T-helper 17 cell (primary cell): ENCODE measurements at regions not wholly inside any gene's neighbourhood (a gene's known extent, or its start where the extent isn't known, plus 50 kb on each side); places are given as distances from the start of the nearest gene placed in this dataset.

ENCODE experiments used
- ATAC-seq: fragments of 150-1000 bp; cut with Tn5 transposase; 2 replicates; pipeline ENCODE4 v1.10.0; 2021; ENCODE audit warnings: mild to moderate bottlenecking, moderate library complexity
- DNase-seq, 3 donors: peaks; one replicate each; pipeline versions ENCODE4 v3.0.0 to v3.0.0-alpha.2; 2020 to 2021
- H3K9me3 ChIP-seq: one replicate; pipeline ENCODE4 v1.7.0; 2013; ENCODE audit warnings: low read length, mild to moderate bottlenecking; ENCODE audit not compliant: control insufficient read depth, poor library complexity, severe bottlenecking
- H3K27ac Mint-ChIP-seq: one replicate; pipeline ENCODE4 v1.8.0; 2022; ENCODE audit warnings: mild to moderate bottlenecking, moderate library complexity, mixed read lengths
- H3K27me3 Mint-ChIP-seq: one replicate; pipeline ENCODE4 v1.8.0; 2022; ENCODE audit warnings: mixed read lengths
- H3K36me3 Mint-ChIP-seq: one replicate; pipeline ENCODE4 v1.8.0; 2022; ENCODE audit warnings: low read depth, mixed read lengths
- H3K4me1 Mint-ChIP-seq: one replicate; pipeline ENCODE4 v1.8.0; 2022; ENCODE audit warnings: mild to moderate bottlenecking, mixed read lengths
- H3K4me3 Mint-ChIP-seq: one replicate; pipeline ENCODE4 v1.8.0; 2022; ENCODE audit warnings: mild to moderate bottlenecking, moderate library complexity, mixed read lengths

DNA sequence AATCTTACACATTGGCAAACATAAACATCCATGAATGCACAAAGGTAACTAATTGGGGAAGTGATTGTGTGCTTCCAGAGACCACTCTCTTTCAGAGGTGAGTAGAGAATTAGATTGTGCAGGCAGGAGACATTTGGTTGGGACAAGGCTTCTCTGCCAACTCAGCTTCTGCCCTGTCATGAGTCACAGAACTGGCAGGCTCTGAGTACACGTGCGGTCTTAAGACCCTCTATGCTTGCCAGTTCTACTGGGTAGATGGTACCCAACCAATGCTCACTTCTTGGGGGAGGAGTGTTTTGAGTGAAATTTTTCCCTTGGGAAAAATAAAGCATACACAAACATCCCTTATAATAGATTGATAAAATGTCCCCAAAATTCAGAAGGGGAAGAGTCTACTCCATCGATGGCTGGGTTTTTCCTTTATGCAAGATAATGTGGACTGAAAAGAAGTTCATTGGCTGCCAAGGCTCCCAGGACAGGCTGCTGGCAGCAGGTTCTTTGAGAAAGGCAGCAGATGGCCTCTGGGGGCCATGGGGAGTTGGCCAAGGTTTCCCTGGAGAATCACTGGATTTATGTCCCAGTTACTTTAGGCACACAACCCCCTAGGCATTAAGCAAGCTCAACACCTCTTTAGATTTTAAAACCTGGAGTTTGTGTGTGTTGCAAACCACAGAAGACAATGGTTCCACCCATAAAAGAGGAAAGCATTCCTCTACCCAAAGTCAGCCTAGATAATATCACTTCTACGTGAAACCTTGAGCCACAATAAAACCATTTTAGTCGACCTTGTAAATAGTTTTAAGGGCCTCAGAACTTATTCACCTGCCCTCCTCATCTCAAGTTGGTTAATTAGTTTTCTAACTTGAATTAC is 417.0 kb downstream of the TXNL1 start:
- H3K9me3 ChIP-seq: no peaks in the 10 kb centered on the region
- ATAC-seq (no peak), DNase-seq (no peak)
- Mint-ChIP-seq H3K27me3 (no peaks in the 10 kb centered on the region), H3K27ac (no peak overlapping the region), H3K4me3 (no peak overlapping the region), H3K36me3 (no peaks in the 10 kb centered on the region), H3K4me1 (no peaks in the 10 kb centered on the region)

DNA sequence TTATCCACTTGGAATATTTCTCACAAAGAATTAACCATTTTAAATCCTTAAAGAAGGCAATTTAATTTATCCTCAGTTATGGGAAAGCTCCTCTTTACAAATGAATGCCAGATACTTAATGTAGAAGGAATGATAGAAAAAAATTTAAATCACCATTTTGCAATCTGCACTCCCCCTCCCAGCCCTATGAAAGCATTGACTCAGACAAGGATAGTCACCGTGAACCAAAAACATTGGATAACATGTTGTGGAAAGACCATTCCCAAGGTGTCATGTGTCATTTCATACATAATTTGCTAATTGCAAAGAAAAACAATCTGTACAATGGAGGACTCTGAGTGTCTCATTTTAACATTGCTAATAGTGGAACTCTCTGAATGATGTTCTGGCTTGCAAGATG is 421.0 kb downstream of the TXNL1 start:
- Mint-ChIP-seq H3K27ac (no peak overlapping the region), H3K36me3 (no peaks in the 10 kb centered on the region), H3K27me3 (no peaks in the 10 kb centered on the region), H3K4me1 (no peaks in the 10 kb centered on the region), H3K4me3 (no peak overlapping the region)
- DNase-seq: no peak
- ATAC-seq: no peak
- H3K9me3 ChIP-seq: no peaks in the 10 kb centered on the region

DNA sequence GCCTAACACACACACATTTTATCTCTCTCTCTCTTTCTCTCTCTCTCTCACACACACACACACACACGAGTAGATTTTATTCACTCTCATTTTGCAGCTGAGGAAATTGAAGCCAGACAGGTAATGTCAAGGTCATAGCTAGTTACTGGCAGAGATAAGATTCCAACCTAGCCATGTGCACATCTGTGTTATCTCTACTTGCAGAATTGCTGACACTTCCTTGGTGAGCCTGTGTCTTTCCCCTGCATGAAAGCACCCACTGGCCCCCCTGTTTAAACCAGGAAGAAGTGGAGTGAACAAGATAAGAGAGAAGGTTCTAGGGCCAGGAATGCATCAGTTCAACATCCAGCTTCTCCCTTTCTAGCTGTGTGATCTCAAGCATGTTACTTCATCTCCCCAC is 423.7 kb downstream of the TXNL1 start:
- DNase-seq: no peak
- no peak for ATAC-seq
- H3K9me3 ChIP-seq: no peaks in the 10 kb centered on the region
- Mint-ChIP-seq H3K27me3 (no peaks in the 10 kb centered on the region), H3K4me1 (no peaks in the 10 kb centered on the region), H3K27ac (no peak overlapping the region), H3K4me3 (no peak overlapping the region), H3K36me3 (no peaks in the 10 kb centered on the region)

DNA sequence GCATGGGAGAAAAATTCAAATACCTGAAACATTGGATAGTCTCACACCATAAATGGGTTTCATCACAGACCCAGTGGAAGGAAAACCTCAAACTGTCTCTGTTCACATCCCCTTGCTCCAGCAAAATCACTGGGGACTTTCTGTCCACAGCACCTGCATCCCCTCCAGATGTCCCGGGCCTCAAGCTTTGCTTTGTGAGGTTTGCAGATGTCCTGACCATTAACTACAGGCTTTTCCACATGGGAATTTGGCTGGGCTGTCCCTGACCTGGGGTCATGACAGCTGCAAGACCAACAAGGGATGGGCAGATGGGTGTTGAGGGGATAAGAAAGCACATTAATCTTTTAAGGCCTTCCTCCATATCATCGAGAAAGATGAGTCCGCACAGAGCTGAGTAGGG is 427.9 kb downstream of the TXNL1 start:
- Mint-ChIP-seq H3K27me3 (no peaks in the 10 kb centered on the region), H3K36me3 (no peaks in the 10 kb centered on the region), H3K4me3 (no peak overlapping the region), H3K4me1 (no peaks in the 10 kb centered on the region), H3K27ac (no peak overlapping the region)
- DNase-seq: no peak
- ATAC-seq: no peak
- H3K9me3 ChIP-seq: no peaks in the 10 kb centered on the region

DNA sequence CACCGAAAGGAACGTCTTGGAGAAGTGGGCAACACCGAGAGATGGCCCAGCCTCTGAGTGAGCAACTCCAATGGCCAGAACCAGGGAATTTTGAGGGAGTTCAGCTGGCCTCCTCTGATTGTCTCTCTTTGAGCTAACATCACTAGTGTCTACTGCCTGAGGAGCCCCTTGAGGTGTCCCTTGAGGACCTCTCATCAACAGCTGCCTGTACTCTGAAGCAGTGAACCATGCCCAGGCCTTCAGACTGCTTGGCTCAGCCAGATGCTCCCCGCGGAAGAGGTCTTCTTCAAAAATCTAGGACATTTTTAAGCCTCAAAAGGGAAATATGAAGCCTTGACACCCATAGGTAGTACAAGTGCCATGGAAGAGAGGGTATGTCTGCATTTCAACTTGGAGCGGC is 430.4 kb downstream of the TXNL1 start:
- no peaks in the 10 kb centered on the region for H3K9me3 ChIP-seq
- no peak for ATAC-seq
- H3K4me3 Mint-ChIP-seq: no peak overlapping the region
- DNase-seq: no peak
- H3K27me3 Mint-ChIP-seq: no peaks in the 10 kb centered on the region
- H3K4me1 Mint-ChIP-seq: no peaks in the 10 kb centered on the region
- no peaks in the 10 kb centered on the region for H3K36me3 Mint-ChIP-seq
- H3K27ac Mint-ChIP-seq: no peak overlapping the region

DNA sequence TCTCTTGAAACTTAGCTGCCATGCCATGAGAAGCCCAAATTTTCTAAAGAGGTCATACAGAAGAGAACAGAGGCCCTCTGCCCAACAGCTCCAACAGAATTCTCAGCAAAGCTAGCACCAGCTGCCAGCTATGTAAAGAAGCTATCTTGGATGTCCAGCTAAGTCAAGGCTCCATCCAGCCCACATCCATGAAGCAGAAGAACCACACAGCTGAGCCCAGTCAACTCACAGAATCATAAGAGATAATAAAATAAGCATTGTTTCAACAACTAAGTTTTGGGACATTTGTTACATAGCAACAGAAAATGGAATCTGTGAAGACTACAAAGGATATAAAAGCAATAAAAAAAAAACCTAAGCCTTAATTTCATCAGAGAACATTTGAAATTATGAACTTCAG is 434.3 kb downstream of the TXNL1 start:
- H3K4me3 Mint-ChIP-seq: no peak overlapping the region
- H3K36me3 Mint-ChIP-seq: no peaks in the 10 kb centered on the region
- no peak for DNase-seq
- no peak for ATAC-seq
- no peaks in the 10 kb centered on the region for H3K4me1 Mint-ChIP-seq
- H3K9me3 ChIP-seq: no peaks in the 10 kb centered on the region
- H3K27ac Mint-ChIP-seq: no peak overlapping the region
- H3K27me3 Mint-ChIP-seq: no peaks in the 10 kb centered on the region

DNA sequence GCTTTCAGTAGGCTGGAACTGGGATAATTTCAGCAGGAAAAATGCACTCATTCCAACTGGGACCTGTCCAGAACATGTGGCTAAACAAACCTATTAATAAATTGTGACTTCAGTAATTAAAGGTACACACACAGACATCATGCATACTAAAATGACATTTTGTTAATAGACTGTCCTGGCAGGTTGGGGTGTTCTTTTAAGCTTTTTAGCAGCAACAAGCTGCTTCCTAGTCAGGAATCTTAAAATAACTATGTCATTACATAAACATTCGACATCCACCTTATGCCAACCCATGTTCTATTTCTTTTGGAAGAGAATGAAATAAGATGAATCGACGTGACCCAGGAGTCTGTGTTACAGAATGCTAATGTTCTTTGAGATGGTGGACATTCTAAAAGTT is 435.7 kb downstream of the TXNL1 start:
- no peak overlapping the region for H3K27ac Mint-ChIP-seq
- H3K36me3 Mint-ChIP-seq: no peaks in the 10 kb centered on the region
- H3K27me3 Mint-ChIP-seq: no peaks in the 10 kb centered on the region
- DNase-seq: no peak
- ATAC-seq: no peak
- H3K9me3 ChIP-seq: no peaks in the 10 kb centered on the region
- H3K4me3 Mint-ChIP-seq: no peak overlapping the region
- H3K4me1 Mint-ChIP-seq: no peaks in the 10 kb centered on the region

DNA sequence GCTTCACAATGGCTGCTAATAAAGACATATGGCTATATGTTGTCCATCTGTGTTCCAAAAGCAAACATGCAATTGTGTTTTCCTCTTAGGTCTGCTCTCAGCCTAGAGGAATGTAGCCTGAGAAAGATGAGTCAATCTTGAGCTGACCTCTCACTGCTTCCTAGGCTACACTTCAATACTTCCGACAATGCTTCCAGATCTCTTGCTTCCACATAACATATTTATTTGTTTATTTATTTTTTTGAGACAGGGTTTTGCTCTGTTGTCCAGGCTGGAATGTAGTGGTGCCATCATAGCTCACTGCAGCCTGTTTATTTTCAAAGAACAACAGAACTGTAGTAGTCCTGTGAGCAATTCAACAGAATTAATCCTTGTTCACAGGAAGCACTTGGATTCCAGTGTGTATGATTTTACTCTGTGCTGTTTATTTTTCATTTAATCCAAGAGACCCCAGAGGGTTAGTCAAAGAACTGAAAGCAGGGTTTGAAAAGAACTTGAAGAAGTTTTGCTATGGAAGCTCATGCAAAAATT is 437.9 kb downstream of the TXNL1 start:
- Mint-ChIP-seq H3K27me3 (no peaks in the 10 kb centered on the region), H3K36me3 (no peaks in the 10 kb centered on the region), H3K4me3 (no peak overlapping the region), H3K4me1 (no peaks in the 10 kb centered on the region), H3K27ac (no peak overlapping the region)
- no peaks in the 10 kb centered on the region for H3K9me3 ChIP-seq
- DNase-seq (no peak), ATAC-seq (no peak)

DNA sequence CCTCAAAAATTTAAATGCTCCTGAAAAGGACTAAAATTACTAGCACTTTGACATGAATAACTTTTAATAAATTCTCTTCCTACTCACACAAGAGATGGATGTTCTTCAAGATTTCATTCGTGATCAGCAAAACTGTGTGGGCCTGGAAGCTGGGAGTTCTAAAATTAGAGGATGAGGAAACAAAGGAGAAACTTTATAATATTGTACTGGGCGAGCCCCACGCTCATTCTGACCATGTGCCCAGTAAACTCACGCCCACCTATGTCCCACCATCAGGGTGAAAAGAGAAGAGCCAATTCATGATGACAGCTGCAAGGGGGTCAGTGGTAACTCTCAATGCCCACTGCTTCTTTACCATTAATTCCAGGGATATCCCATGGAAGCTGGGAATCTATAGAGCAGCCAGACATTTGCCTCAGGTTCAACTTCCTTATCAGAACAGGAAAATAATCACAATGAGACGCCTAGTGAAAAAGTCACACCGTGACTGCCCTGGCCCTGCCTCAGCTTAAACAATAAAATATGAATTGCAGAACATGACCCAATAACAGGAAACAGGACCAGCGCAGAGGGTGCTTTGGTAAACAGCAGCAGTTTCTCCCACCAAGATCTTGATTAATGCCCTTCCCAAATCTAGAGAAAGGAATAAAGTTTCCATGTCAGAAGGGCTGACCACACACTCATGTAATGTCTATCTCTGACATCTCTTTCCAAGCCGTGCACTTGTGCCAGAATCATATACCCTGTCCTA is 438.6 kb downstream of the TXNL1 start:
- DNase-seq (no peak), ATAC-seq (no peak)
- no peaks in the 10 kb centered on the region for H3K9me3 ChIP-seq
- H3K27me3 Mint-ChIP-seq: no peaks in the 10 kb centered on the region
- H3K27ac Mint-ChIP-seq: no peak overlapping the region
- H3K36me3 Mint-ChIP-seq: no peaks in the 10 kb centered on the region
- H3K4me1 Mint-ChIP-seq: no peaks in the 10 kb centered on the region
- H3K4me3 Mint-ChIP-seq: no peak overlapping the region

DNA sequence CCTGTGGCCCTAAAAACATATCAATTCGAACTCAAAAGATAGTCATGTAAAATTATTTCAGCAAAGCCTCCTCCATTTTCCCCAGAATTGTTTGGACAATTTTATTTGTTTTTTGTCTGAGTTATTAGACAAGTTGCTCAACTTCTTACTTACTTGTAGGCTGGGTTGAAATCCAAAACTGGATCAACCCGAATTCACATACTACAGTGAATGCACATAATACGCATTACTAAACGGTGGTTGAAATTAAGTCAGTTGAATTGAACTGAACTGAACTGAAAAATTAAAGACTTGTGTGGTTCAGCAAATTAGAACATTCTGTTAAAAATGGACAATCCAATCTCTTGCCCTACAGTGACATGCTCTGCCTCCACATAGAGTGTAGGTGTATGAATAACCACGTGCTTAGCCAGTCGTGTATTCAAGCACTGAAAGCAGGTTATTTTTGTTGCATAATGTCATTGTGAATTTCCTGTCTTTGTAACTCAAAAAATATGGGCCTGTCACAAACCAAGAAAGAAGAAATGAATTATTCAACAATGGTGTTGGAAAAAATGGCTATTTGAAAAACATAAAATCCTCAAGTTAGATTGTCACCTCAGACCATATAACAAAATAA is 441.0 kb downstream of the TXNL1 start:
- Mint-ChIP-seq H3K27me3 (no peaks in the 10 kb centered on the region), H3K27ac (no peak overlapping the region), H3K36me3 (no peaks in the 10 kb centered on the region), H3K4me3 (no peak overlapping the region), H3K4me1 (no peaks in the 10 kb centered on the region)
- ATAC-seq: no peak
- no peaks in the 10 kb centered on the region for H3K9me3 ChIP-seq
- no peak for DNase-seq

DNA sequence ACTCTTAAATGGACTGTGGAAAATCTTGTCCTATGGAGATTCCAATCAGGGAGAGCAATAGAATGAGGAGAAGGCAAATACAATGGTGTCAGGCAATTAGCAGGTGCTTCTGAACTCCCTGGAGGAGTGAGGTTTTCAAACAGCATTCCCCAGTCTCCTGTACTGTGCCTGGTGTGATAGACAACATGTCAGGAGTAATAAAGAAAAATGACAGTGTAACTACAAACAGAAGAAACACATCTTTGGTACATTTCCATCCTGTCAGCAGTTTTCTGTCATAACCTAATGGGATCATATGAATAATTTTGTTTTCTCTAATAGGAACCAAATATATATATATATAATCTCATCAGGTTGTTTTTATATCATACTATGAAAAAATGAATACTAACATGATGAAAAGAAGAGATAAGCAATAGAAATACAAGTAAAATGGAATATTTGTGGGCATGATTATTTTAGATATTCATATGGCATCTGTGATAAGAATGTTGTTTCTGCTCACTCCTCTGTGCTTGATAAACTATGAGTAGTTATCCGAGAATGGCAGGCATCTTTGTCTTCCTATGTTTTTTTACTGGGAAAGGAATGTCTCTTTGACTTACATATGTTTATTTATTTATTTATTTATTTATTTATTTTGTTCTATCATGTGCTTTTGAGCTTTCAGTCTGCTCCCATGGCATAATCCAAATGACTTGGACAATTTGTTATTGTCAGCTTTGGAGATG is 441.7 kb downstream of the TXNL1 start:
- Mint-ChIP-seq H3K4me3 (no peak overlapping the region), H3K27ac (no peak overlapping the region), H3K36me3 (no peaks in the 10 kb centered on the region), H3K27me3 (no peaks in the 10 kb centered on the region), H3K4me1 (no peaks in the 10 kb centered on the region)
- DNase-seq (no peak), ATAC-seq (no peak)
- H3K9me3 ChIP-seq: no peaks in the 10 kb centered on the region

DNA sequence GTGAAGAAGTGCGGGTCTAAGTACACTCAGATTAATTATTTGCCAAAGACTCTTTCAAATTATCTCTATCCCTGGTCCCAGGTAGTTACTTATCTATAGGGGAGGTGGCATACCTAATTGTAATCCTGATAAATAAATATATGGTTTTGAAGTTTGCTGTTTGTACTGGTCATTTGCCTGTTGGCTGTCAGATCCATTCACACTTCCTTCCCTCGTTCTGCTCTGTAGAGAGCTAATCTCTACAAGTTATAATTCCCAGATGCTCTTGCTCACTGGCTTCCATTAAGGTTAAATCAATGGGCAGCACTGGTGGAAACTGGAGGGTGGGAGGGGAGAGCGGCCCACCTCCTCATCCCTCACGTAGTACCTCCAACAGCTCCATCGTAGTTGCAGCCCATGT is 447.1 kb downstream of the TXNL1 start:
- ATAC-seq (no peak), DNase-seq (no peak)
- H3K27ac Mint-ChIP-seq: no peak overlapping the region
- H3K36me3 Mint-ChIP-seq: no peaks in the 10 kb centered on the region
- H3K4me1 Mint-ChIP-seq: no peaks in the 10 kb centered on the region
- no peak overlapping the region for H3K4me3 Mint-ChIP-seq
- no peaks in the 10 kb centered on the region for H3K27me3 Mint-ChIP-seq
- H3K9me3 ChIP-seq: no peaks in the 10 kb centered on the region

DNA sequence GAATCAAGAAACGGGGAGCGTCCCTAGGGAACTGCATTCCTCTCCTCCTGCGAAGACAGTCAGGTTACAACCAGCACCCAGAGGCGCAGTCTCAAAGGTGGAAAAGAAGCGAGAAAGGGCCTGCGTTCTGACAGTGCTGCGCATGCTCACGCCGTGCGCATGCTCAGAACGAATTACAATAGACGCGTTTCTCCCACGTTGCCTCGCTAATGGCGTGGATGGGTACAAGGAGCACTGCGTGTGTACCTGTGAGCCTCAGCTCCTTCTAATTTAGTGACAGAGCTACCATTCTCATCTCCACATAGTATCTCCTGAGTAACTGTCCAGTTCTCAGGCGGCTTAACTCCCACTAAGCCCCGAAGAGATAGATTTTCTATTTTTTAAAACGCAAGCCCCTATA is 448.8 kb downstream of the TXNL1 start:
- Mint-ChIP-seq H3K4me1 (no peaks in the 10 kb centered on the region), H3K36me3 (no peaks in the 10 kb centered on the region), H3K27ac (no peak overlapping the region), H3K4me3 (no peak overlapping the region), H3K27me3 (no peaks in the 10 kb centered on the region)
- ATAC-seq: no peak
- DNase-seq: no peak
- H3K9me3 ChIP-seq: no peaks in the 10 kb centered on the region
